GM18508 (cell line): ENCODE measurements at regions not wholly inside any gene's neighbourhood (a gene's known extent, or its start where the extent isn't known, plus 50 kb on each side); places are given as distances from the start of the nearest gene placed in this dataset.

Experiments
- ATAC-seq: cut with Tn5 transposase; IDR thresholded peaks from one replicate; pipeline ENCODE4 v1.9.1; 2021; ENCODE audit warnings: moderate number of reproducible peaks; ENCODE audit not compliant: insufficient read depth, unreplicated experiment

DNA sequence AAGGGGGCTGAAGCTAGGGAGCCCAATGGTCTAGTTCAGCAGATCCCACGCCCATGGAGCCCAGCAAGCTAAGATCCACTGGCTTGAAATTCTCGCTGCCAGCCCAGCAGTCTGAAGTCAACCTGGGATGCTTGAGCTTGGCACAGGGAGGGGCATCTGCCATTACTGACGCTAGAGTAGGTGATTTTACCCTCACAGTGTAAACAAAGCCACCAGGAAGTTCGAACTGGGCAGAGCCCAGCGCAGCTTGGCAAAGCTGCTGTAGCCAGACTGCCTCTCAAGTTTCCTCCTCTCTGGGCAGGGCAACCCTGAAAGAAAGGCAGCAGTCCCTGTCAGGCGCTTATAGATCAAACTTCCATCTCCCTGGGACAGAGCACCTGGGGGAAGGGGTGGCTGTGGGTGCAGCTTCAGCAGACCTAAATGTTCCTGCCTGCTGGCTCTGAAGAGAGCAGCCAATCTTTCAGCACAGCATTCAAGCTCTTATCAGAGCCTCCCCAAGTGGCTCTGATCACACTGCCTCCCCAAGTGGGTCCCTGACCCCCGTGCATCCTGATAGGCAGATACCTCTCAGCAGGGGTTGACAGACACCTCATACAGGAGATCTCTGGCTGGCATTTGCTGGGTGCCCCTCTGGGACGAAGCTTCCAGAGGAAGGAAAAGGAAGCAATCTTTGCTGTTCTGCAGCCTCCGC, 167.8 kb downstream of the CCDC71L start:
- no peak for ATAC-seq

DNA sequence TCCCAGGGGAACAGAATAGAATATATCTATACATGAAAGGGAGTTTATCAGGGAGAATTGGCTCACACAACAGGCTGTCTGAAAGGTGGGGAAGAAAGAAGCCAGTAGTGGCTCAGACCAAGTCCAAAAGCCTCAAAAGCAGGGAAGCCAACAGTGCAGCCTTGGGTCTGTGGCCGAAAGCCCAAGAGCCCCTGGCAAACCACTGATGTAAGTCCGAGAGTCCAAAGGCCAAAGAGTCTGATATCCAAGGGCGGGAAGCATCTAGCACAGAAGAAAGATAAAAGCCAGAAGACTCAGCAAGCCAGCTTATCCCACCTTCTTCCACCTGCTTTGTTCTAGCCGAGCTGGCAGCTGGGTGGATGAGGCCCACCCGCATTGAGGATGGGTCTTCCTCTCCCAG, 172.5 kb downstream of the CCDC71L start:
- no peak for ATAC-seq

DNA sequence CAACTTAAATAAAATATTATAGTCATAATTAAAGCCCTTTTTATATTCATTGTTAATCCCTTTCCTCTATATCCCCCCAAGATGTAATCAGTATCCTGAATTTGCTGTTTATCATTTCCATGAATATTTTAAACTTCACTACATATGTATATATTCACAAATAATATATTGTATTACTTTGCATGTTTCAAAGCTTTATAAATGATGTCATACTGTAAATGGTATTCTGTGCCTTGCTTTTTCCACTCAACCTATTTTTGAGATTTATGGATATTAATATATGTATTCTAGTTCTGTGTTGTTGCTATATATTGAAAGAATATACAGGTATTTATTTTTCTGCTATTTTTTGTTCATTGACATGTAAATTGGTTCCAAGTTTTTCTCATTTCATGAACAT, 173.1 kb downstream of the CCDC71L start:
- ATAC-seq, result no peak

DNA sequence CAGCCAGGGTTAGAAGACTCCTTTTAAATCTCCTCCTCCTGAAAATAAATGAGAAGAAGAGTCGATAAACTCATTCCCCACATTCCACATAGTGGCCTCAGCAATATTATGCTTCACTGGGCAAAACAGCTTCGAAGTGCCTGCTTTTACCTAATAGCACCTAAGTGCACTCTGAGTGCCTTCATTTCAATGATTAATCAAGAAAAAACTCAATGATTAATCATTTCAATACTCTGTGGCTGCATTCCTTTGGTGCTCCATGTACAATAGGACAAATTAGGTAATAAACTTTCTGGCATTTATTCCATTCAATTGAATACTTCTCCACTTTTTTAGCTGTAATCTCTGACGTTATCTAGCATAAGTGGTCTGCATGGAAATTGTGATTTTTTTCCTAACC, 174.6 kb downstream of the CCDC71L start:
- ATAC-seq, result no peak

DNA sequence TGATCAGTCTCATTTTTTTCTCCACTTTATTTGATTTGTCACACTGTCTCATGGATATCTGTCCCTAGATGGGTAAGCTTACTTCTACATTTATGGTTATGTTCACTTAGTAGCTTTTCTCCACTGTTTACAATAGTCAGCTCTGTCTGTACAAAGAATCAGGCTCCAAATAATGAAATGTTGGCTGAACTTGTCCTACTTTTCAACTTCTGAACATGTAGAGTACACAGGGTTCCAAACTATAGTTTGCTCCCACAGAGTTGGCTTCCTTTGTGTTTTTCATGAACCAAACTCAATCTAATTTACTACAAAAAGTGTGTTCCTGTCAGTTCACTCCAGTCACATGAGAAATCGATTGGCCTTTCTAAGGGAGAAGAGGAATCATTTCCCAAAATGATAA, 175.0 kb downstream of the CCDC71L start:
- ATAC-seq, result no peak

DNA sequence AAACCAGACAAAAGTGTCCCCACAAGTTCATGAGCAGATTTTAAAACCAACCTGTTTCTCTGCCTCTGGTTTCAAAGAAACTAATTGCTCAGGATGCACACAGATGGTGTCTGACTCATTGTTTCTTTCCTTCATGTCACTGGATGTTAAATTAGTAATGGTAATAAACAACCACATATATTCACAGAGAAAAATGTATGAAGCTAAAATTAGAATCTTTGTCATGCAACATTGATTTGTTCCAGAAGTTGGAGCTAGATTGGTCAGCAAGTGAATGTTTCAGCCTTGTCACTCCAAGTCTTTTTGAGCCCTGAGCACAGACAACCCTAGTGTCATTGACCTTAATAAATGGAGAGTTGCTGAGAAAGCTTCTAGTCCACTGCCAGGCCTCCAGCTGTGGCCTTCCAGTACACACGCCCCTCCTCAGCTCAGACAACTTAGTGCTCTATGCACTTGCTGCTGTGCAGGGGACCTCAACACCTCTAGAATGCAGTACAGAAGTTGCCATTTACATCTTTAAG, 175.9 kb downstream of the CCDC71L start:
- ATAC-seq, result no peak

DNA sequence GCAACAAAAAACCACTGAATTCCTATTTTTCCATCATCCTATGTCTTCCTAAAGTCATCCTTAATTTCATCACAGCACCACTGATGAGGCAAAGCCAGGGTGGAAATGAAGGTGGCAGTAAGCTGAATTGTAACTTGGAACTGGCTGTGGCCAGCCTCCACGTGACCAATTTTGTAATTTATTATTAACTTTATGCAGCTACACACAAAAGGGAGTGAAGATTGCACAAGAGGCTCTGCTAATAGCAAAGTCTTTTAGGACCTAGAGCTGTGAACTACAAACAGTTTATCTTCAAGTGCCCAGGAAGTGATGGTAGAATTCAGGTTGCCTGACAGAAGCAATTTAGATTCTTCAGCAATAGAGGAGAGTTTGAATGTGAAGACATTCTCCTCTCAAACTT, 176.4 kb downstream of the CCDC71L start:
- ATAC-seq, result no peak

DNA sequence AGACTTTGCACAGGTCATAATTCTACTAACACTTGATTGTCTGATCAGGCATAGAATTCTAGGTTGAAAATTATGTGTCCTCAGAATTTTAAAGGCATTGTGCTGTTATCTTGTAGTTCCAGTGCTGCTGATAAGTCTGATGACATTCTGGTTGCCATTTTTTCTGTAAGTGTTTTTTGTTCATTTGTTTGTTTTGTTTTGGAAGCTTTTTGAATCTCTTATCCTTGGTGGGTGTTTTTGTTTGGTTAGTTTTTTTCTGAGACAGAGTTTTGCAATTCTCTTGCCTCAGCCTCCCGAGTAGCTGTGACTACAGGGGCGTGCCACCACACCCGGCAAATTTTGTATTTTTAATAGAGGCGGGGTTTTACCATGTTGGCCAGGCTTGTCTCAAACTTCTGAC, 178.9 kb downstream of the CCDC71L start:
- ATAC-seq, result no peak

DNA sequence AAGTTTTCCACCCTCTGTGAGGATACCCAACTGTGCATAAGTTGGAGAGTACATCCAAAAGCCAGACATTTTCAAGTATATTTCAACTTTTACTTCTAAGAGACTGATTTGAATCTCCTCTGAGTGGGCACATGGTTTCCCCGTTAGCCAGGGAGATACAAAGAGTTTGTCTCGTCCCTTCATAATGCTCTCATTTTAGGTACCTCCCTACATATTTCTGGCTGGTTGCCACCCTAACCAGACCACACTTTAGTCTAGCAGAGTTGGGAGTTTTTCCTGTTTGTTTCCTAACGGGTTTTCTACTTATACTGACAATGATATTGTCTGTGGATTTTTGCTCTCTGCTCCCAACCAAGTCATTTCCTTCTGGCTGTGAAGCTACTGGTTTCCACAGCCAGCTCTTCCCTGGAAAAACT, 180.3 kb downstream of the CCDC71L start:
- ATAC-seq, result no peak

DNA sequence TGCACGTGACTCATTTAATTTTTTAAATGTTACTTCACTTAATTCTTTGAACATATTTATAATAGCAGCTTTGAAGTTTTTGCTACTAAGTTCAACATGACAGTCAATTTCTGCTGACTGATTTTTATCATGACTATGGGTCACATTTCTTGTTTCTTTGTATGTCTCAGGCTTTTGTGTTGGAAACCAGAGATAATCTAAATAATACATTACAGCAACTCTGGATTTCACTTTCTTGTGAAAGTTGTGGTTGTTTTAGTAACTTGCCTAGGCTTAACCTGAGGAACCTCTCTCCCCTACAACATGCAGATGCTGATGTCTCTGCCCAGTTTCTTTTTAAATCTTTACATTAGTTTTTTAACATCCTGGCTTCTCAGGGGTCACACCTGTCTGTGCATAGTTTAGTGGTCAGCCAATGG, 180.8 kb downstream of the CCDC71L start:
- ATAC-seq, result no peak

DNA sequence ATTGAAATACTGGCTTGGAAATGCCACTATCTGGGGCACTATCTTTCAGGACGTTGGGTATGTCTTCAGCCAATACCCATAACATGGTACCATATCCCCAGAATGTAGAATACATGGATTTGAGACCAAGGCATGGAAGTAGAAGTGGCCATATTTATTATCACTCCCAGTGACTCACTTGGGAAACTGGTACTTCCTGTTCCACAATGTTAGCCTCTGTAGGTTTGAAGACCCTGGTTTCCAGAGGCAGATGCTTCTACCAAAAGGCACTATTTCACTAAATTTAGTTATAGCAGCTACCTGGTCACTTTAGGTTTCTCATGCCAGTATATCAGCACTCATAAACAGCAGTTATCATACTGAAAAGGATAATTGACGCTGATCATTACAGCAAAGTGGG, 184.2 kb downstream of the CCDC71L start:
- no peak for ATAC-seq

DNA sequence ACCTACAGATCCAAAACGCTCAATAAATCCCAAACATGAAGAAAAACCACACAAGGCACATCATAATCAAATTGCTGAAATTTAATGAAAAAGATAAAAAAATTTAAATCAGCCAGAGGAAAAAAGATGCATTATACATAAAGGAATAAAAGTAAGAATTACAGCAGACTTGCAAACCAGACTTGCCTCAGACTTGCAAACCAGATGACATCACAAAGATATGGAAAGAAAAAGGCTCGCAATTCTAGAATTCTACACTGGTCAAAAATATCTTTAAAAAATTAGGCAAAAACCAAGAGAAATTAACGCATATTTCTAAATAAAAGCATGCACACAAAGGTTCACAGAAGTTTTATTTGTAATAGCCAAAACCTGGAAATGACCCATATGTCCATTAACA, 188.0 kb upstream of the NAMPT start:
- ATAC-seq, result no peak

DNA sequence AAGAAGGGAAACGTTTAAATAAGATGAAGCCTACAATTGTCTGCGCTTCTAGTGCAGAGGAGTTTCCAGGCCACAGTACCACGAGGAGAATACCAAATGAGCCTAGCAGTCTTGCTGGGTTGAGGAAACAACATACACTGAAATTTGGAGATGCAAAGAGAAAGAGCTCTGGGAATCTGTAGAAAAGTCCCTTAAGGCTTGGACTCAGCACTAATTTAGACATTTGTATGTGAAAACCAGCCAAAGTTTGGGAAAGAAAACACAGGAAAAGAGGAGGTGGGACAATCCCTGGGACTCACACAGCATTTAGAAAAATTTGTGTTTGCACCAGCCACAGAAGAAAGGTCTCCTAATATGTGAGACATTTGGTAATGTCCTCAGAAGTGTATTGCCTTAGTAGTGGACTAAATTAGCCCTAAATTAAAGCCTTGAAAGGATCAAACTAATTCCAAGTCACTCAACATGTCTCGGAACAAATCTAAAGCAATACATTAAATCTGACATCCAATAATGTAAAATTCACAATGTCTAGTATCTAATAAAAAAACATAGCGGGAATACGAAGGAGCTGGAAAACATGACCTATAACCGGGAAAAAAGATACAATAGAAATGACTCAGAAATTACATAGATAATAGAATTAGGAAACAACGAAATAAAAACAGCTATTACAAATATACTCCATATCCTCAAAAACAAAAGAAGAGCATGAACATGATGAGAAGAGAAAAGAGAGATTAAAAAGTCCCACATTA, 187.1 kb upstream of the NAMPT start:
- no peak for ATAC-seq

DNA sequence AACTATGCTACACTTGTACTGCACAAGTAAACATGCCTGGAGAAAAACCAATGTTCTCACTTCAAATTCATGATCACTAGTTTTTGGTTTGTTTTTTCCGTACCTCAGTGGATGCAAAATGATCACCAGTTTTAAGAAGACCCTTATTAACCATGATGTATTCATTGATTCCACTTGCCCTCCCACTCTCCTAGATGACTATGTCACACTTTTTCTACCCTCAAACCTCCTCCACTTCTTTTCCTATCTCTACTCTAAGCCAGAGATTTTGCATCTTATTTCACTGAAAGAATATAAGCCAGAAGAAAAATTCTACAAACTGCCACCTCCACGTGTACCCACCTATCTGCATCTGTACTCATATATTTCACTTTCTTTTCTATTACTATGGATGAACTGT, 186.2 kb upstream of the NAMPT start:
- no peak for ATAC-seq

DNA sequence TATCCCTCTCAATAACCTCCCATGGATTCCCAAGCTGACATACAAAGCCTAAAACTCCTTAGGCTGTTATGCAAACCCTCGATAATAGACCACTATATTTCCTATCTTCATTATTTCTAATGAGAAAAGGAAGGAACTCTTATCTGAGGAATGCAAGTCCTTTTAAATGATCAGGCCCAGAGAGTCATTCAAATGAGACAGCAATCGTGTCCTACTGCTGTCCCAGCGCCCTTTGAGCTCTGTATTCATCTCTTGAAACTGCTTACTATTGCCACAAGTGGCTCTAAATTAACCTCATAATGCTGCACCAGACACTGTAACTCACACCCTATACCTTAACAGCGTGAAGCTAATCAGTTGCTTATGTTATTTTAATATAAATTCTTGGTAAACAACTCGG, 182.1 kb upstream of the NAMPT start:
- ATAC-seq, result no peak

DNA sequence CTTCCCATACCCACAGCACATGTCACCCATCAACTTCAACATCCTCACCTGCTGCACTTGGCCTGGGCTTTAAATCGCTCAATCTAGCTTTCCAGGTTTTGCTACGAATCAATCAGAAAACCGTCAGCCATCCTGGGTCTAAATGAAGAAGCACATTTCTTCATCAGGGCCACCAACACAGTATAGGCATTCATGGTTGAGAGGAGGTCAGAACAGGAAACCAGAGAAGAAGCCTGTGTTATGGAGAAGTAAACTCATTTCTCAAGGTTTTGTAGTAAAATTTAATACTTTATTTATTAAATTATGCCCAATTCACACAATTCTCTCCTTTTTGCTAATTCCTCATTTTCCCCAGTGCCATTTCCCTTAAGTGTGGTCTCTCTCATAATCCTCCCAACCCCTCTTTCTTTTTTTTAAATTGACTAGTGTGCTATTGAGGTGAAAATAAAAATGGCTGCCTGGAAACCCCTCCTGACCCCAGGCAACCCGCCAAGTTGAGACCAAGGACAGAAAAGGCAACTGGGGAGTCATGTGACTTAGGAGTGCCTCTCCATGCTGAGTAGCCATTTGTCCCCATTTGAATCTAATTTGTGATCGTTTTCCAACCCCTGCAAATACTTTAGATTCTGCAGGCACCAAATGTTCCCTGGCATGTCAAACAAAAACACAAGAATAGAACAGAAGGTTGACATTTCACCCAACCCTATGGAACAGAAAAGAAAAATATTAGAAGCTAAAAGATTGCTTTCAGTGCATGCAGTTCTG, 181.1 kb upstream of the NAMPT start:
- ATAC-seq, result no peak

DNA sequence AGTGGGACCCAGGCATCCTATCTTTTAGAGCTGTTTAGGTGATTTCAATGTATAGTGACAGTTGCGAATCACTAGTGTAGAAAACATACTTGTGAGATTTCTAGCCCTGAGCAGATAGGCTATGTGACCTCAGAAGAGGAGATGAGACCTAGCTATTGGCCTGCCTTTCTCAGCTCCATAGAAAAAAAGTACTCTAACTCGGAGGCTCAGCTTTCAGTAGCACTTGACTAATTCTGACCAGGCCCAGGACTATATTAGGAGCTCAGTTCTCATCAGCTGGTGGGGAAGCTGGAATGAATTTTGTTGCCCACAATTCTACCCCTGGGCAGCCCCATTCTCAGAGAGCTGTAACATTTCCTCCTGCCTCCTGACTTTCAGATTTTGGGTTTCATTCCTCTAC, 179.9 kb upstream of the NAMPT start:
- no peak for ATAC-seq

DNA sequence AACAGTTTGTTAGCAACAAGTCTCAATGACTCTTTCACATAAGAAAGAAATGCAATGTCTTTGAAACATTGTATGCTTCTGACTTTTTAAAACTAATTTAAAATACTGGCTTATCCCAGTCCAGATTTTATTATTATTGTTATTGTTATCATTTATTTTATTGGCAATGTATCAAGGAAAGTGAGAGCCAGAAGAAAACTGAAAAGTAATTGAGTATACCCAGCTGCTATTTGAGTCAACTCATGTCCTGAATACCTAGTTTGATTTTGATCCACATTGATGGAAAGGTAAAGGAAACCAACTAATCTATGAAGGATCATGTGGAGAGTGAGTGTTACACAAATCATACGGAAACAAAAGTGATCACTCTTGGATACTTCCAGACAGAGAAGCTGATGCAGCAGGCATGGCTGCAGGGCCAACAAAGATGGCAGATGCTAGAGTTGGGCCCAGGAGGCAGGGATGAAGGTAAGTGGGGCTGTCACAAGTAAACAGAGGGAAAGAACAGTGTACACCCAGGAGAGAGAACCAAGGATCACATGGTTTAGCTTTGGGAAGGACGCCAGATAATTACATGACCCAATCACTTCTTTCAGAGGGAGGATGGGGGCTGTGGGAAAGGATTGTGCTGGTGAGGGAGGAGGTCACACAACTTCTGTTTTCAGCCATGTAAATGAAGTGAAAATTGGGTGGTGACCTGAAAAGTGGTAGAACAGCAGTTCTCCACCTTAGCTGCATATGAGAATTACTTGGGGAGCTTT, 179.2 kb upstream of the NAMPT start:
- ATAC-seq, result no peak

DNA sequence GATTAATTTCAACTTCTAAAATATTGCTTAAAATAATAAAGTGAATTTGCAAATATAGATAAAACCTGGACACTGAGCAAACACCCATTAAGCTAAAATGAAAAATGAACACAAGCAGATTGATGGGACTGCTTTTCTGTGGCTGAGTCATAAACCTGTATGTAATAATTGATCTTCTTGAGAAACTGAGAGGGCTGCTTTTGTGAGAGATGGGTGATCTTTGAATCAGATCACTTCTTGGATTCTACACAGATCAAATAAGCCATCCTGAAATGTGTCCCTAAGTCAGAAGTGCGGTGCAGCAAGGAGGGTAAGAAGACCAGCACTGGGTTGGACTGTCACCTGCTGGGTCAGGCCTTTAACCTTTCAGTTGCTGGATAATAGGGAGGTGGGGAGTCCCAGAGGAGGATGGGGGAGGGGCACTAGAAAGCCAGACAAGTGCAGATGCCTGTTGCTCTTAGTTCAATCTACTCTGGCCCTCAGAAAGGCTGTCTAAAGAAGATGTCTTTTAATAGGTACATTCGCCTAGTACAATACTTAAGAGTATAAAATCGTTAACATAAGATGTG, 178.2 kb upstream of the NAMPT start:
- no peak for ATAC-seq

DNA sequence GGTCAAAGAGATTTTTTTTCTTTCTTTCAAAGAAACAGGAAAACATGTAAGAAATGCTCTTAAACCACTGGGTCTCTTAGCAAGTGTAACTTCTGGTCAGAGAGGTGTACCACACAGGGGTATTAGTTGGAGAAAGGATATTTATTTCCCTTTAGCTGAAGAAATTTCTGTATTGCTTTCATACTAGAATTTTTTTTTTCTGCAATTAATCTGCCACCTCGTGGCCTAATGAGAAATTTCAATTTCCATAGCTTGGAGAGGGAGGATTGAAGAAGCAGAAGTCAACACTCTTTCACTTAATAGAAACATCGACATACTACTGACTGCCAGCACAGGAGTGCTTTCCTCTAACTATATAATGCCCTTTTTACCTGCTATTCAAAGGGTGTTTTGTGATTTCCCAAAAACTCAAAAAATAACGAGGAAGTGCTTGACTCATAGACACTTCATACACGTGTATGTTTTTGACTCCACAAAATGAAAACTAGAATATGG, 177.6 kb upstream of the NAMPT start:
- no peak for ATAC-seq
